ENCODE measurements at regions not wholly inside any gene's neighbourhood (a gene's known extent, or its start where the extent isn't known, plus 50 kb on each side); places are given as distances from the start of the nearest gene placed in this dataset.

DNA sequence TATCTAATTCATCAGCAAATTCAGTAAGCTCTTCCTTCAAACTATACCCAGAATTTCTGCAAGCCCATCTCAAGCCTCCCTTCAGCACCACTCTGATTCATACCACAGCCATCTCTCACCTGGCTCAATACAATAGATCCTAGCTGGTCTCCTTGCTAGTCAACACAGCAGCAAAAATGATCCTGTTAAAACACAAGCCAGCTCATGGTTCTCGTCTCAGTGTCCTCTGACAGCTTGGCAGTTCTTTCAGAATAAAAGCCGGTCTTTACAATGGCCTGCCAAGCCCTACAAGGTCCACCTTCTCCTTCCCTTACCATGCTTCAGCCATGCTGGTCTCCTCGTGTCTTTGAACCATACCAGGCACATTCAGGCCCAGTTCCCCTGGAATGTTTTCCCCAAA lies 296.9 kb upstream of the RND3 start:
- Mint-ChIP-seq H3K9me3 (peaks cover 0 to 2% of the 10 kb centered on the region in 2 experiments; a peak in 1 of 5 replicates), H3K4me1 (peaks cover 3 to 6% of the 10 kb centered on the region in 2 experiments), H3K27me3 (ENCODE audit: low read depth) (no peaks in the 10 kb centered on the region), H3K36me3 (ENCODE audit: insufficient read depth in 1 of 3, low read depth in 3 of 3) (peaks cover 0 to under 1% (median 0%) of the 10 kb centered on the region in 3 experiments; a peak in 1 of 7 replicates), H3K4me3 (no peak overlapping the region), H3K27ac (no peak overlapping the region)
- H4K91ac ChIP-seq (ENCODE audit: insufficient read length, low read depth, low read length), result no peak overlapping the region
- H3K27ac ChIP-seq (ENCODE audit: insufficient read length, low read depth, low read length), result no peak overlapping the region
- H3K4me1 ChIP-seq (ENCODE audit: insufficient read depth, low read length), result peaks cover 2% of the 10 kb centered on the region; the same call in 1 of the 2 replicates
- H3K4me2 ChIP-seq (ENCODE audit: insufficient read depth, insufficient read length, low read length), result no peak overlapping the region
- no peak for DNase-seq
- H3K9ac ChIP-seq (ENCODE audit: extremely low read depth, insufficient read length, low read length), result no peak overlapping the region
- H4K20me1 ChIP-seq (ENCODE audit: control insufficient read depth, insufficient read depth, insufficient read length), result no peaks in the 10 kb centered on the region
- no peaks in the 10 kb centered on the region for H3K27me3 ChIP-seq (ENCODE audit: insufficient read depth, low read length)
- H2BK20ac ChIP-seq (ENCODE audit: low read depth, low read length, poor library complexity, severe bottlenecking), result no peak overlapping the region
- TF ChIP-seq, protein P1, sequence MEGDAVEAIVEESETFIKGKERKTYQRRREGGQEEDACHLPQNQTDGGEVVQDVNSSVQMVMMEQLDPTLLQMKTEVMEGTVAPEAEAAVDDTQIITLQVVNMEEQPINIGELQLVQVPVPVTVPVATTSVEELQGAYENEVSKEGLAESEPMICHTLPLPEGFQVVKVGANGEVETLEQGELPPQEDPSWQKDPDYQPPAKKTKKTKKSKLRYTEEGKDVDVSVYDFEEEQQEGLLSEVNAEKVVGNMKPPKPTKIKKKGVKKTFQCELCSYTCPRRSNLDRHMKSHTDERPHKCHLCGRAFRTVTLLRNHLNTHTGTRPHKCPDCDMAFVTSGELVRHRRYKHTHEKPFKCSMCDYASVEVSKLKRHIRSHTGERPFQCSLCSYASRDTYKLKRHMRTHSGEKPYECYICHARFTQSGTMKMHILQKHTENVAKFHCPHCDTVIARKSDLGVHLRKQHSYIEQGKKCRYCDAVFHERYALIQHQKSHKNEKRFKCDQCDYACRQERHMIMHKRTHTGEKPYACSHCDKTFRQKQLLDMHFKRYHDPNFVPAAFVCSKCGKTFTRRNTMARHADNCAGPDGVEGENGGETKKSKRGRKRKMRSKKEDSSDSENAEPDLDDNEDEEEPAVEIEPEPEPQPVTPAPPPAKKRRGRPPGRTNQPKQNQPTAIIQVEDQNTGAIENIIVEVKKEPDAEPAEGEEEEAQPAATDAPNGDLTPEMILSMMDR (conservative IDR thresholded peaks at IDR 0.05), result no peak
- H2AFZ ChIP-seq (ENCODE audit: low read length), result no peak overlapping the region
- no peak overlapping the region for H4K8ac ChIP-seq (replicated peaks; ENCODE audit: insufficient read length, low read depth, low read length)
- no peak overlapping the region for H3T11ph ChIP-seq (ENCODE audit: low read length)
- no peak overlapping the region for H3K4ac ChIP-seq (ENCODE audit: low read depth, low read length)
- H2BK120ac ChIP-seq (ENCODE audit: low read depth, low read length, poor library complexity, severe bottlenecking), result no peak overlapping the region
- H4K5ac ChIP-seq (ENCODE audit: insufficient read length, low read depth, low read length), result no peak overlapping the region
- H3K23me2 ChIP-seq (ENCODE audit: insufficient read length, low read depth, low read length, poor library complexity, severe bottlenecking), result no peaks in the 10 kb centered on the region
- H2BK15ac ChIP-seq (ENCODE audit: low read depth, low read length), result no peak overlapping the region
- no CpG with 5 or more reads among the region's 3 CpGs for WGBS (ENCODE audit: extremely low coverage, insufficient read length, low lambda C conversion rate)
- H3K56ac ChIP-seq (ENCODE audit: insufficient read length, low read depth, low read length), result no peak overlapping the region
- no peak overlapping the region for H2BK5ac ChIP-seq (ENCODE audit: insufficient read length, low read length)
- no peaks in the 10 kb centered on the region for H3K79me2 ChIP-seq (ENCODE audit: insufficient read depth, low read length)
- no peaks in the 10 kb centered on the region for H3K9me3 ChIP-seq (ENCODE audit: control insufficient read depth, low read depth, low read length)
- H3K23ac ChIP-seq (ENCODE audit: insufficient read length, low read depth, low read length), result no peak overlapping the region
- no peak overlapping the region for H3K18ac ChIP-seq (ENCODE audit: insufficient read length, low read depth, low read length)
- no peak overlapping the region for H3K14ac ChIP-seq (ENCODE audit: insufficient read depth, low read length)
- no peak overlapping the region for H2BK12ac ChIP-seq (ENCODE audit: insufficient read length, low read depth, low read length)
- H3K79me1 ChIP-seq (ENCODE audit: insufficient read depth, low read depth, low read length, poor library complexity, severe bottlenecking), result no peaks in the 10 kb centered on the region
- no peak overlapping the region for H2AK5ac ChIP-seq (ENCODE audit: insufficient read length, low read length)

All from H9 (cell line).